Activated T-cell treated with anti-CD3 and anti-CD28 coated beads for 4 hours (primary cell): ENCODE measurements at regions not wholly inside any gene's neighbourhood (a gene's known extent, or its start where the extent isn't known, plus 50 kb on each side); places are given as distances from the start of the nearest gene placed in this dataset.

Experiments
- DNase-seq: peaks from one replicate; pipeline ENCODE4 v3.0.0-alpha.2; 2020

- DNase-seq, result no peak
These were observed 85.3 kb upstream of the FYN start for GRCh38 chr6:111958534-111958933.

- DNase-seq, result no peak
These were observed 86.5 kb upstream of the FYN start for GRCh38 chr6:111959766-111960165.

- no peak for DNase-seq
These were observed 86.8 kb upstream of the CCN6 start for GRCh38 chr6:111967131-111967530.

- DNase-seq, result no peak
These were observed 83.5 kb upstream of the CCN6 start for GRCh38 chr6:111970426-111970825.

- no peak for DNase-seq
These were observed 82.6 kb upstream of the CCN6 start for GRCh38 chr6:111971181-111971841.

- DNase-seq, result no peak
These were observed 81.9 kb upstream of the CCN6 start for GRCh38 chr6:111971866-111972532.

GRCh38 chr6:111972745-111973117, 81.2 kb upstream of the CCN6 start:
- DNase-seq, result no peak

- DNase-seq, result peak; percentile 38
These were observed 80.7 kb upstream of the CCN6 start for GRCh38 chr6:111973118-111973761.

- DNase-seq, result no peak
These were observed 79.8 kb upstream of the CCN6 start for GRCh38 chr6:111973927-111974639.

GRCh38 chr6:111975466-111975865, 78.4 kb upstream of the CCN6 start:
- DNase-seq, result no peak

GRCh38 chr6:111976139-111976538, 77.8 kb upstream of the CCN6 start:
- no peak for DNase-seq

- DNase-seq, result no peak
These were observed 75.3 kb upstream of the CCN6 start for GRCh38 chr6:111978532-111979149.

GRCh38 chr6:111979633-111980032, 74.3 kb upstream of the CCN6 start:
- DNase-seq, result no peak

GRCh38 chr6:111980143-111980542, 73.8 kb upstream of the CCN6 start:
- DNase-seq, result no peak

- DNase-seq, result no peak
These were observed 72.7 kb upstream of the CCN6 start for GRCh38 chr6:111980971-111981840.

- DNase-seq, result no peak
These were observed 71.2 kb upstream of the CCN6 start for GRCh38 chr6:111982681-111983080.

- no peak for DNase-seq
These were observed 70.7 kb upstream of the CCN6 start for GRCh38 chr6:111983193-111983592.

GRCh38 chr6:111984081-111984480, 69.8 kb upstream of the CCN6 start:
- DNase-seq, result peak; percentile 43

- DNase-seq, result no peak
These were observed 69.2 kb upstream of the CCN6 start for GRCh38 chr6:111984516-111985201.

GRCh38 chr6:111985202-111985731, 68.6 kb upstream of the CCN6 start:
- peak; percentile 29 for DNase-seq

- DNase-seq, result no peak
These were observed 67.3 kb upstream of the CCN6 start for GRCh38 chr6:111986651-111987050.
